Uterus (tissue), 2 donors: ENCODE measurements at regions not wholly inside any gene's neighbourhood (a gene's known extent, or its start where the extent isn't known, plus 50 kb on each side); places are given as distances from the start of the nearest gene placed in this dataset.

Source experiments
- CTCF ChIP-seq, 4 experiments: fragments of 200-600 bp in 2 of 4; fragments of 450-650 bp in 2 of 4; sonication (generic) in 2 of 4; IDR thresholded peaks; one replicate each; pipeline ENCODE4 v1.5.1; 2016 to 2019; ENCODE audit warnings: antibody characterized with exemption in 4 of 4, mild to moderate bottlenecking in 2 of 4, moderate library complexity in 1 of 4
- POLR2A ChIP-seq, 2 donors: fragments of 450-650 bp; IDR thresholded peaks; one replicate each; pipeline ENCODE4 v1.6.1; 2016; ENCODE audit warnings: antibody characterized with exemption in 2 of 2, mild to moderate bottlenecking in 1 of 2, moderate library complexity in 1 of 2

DNA sequence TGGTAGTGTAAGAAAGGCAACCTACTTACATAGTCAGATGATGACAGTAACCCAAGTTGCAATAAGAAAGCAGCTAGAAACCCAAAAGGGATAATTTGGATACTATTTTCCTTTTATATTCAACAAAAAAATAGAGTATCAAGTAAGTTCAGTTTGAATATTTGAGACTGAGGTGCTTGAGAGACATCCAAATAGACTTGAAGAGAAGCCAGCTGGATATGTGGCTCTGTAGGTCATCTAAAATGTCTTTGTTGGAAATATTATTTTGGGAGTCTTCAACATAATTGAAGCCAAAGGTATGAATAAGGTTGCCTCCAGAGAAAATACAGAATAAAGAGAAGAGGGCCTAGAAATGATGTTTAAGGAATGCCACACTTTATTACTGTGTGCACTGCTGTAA lies 438.2 kb upstream of the DIAPH2 start:
- TF ChIP-seq CTCF (IDR thresholded peaks at IDR 0.05) = no peak
- no peak for TF ChIP-seq POLR2A (IDR thresholded peaks at IDR 0.05)
